AG04449 (cell line): ENCODE measurements at regions not wholly inside any gene's neighbourhood (a gene's known extent, or its start where the extent isn't known, plus 50 kb on each side); places are given as distances from the start of the nearest gene placed in this dataset.

Experiments used
- CTCF ChIA-PET: fragments of 350-600 bp; formaldehyde crosslinking; extraction: SDS; loops from one replicate; lab custom pipeline; 2021; ENCODE audit warnings: antibody characterized with exemption; lab: Yijun Ruan, JAX
- POLR2A ChIA-PET: fragments of 400-600, 350-600 bp; formaldehyde crosslinking; extraction: SDS; loops from one replicate; lab custom pipeline; 2020; ENCODE audit warnings: antibody characterized with exemption, inconsistent platforms; lab: Yijun Ruan, JAX
- DNase-seq: peaks from one replicate; pipeline ENCODE4 v3.0.0-alpha.2; 2010; ENCODE audit warnings: low read depth, low spot score
- H3K4me3 ChIP-seq: 2 replicates; pipeline ENCODE4 v1.5.1; 2011; ENCODE audit warnings: low read depth, mild to moderate bottlenecking, control low read depth, low read length
- CTCF ChIP-seq: IDR thresholded peaks from one replicate; pipeline ENCODE4 v1.5.1; 2011; ENCODE audit warnings: mild to moderate bottlenecking, moderate library complexity, low read length, control low read depth, inconsistent platforms; ENCODE audit not compliant: insufficient read depth; ENCODE audit errors: missing control alignments

GRCh38 chr13:91155512-91156114, 191.9 kb upstream of the MIR17HG start:
- DNase-seq = no peak
- ChIA-PET CTCF (interaction anchor here (1.1 kb wide), 1 partner anchor 20 kb away, joined by 5 read pairs; no protein-coding TSS in a partner anchor), POLR2A (no interaction called here)
- TF ChIP-seq CTCF = no peak
- H3K4me3 ChIP-seq = no peak overlapping the region

- H3K4me3 ChIP-seq = no peak overlapping the region
- TF ChIP-seq CTCF = no peak
- ChIA-PET CTCF (interaction anchor here (0.6 to 4.2 kb wide), 6 partner anchors 17 to 80 kb away, joined by 3 to 25 read pairs (median 4); no protein-coding TSS in a partner anchor), POLR2A (no interaction called here)
- no peak for DNase-seq
Measured at GRCh38 chr13:91157273-91158016, 190.0 kb upstream of the MIR17HG start.

- POLR2A ChIA-PET = no interaction called here
- CTCF ChIA-PET = interaction anchor here (0.7 to 4.2 kb wide), 5 partner anchors 20 to 81 kb away, joined by 3 to 25 read pairs (median 6); no protein-coding TSS in a partner anchor
- H3K4me3 ChIP-seq = no peak overlapping the region
- TF ChIP-seq CTCF = peak; percentile 11
- DNase-seq = no peak
Measured at GRCh38 chr13:91158017-91158395, 189.5 kb upstream of the MIR17HG start.

GRCh38 chr13:91162180-91162579, 185.3 kb upstream of the MIR17HG start:
- ChIA-PET POLR2A (no interaction called here), CTCF (no interaction called here)
- H3K4me3 ChIP-seq = no peak overlapping the region
- no peak for TF ChIP-seq CTCF
- DNase-seq = no peak

GRCh38 chr13:91162589-91162988, 184.9 kb upstream of the MIR17HG start:
- ChIA-PET POLR2A (no interaction called here), CTCF (no interaction called here)
- TF ChIP-seq CTCF = no peak
- no peak overlapping the region for H3K4me3 ChIP-seq
- DNase-seq = no peak

- no peak for TF ChIP-seq CTCF
- CTCF ChIA-PET = interaction anchor here (1.4 kb wide), 1 partner anchor 31 kb away, joined by 4 read pairs; no protein-coding TSS in a partner anchor
- POLR2A ChIA-PET = no interaction called here
- no peak overlapping the region for H3K4me3 ChIP-seq
- no peak for DNase-seq
Measured at GRCh38 chr13:91165758-91166157, 181.7 kb upstream of the MIR17HG start.
